AG10803 (cell line): ENCODE measurements at regions not wholly inside any gene's neighbourhood (a gene's known extent, or its start where the extent isn't known, plus 50 kb on each side); places are given as distances from the start of the nearest gene placed in this dataset.
"Not testable (repeated sequence)": the region's sequence is repeated elsewhere in the genome, so short reads cannot be mapped to it uniquely, and the experiment has no call there.

Experiments
- DNase-seq: peaks from one replicate; pipeline ENCODE4 v3.0.0; 2010; ENCODE audit warnings: low read depth
- H3K4me3 ChIP-seq: 2 replicates; pipeline ENCODE4 v1.5.1; 2011; ENCODE audit warnings: mild to moderate bottlenecking, low read length, control low read depth
- CTCF ChIP-seq: conservative IDR thresholded peaks from 2 replicates; pipeline ENCODE4 v1.5.1; 2011; ENCODE audit warnings: mild to moderate bottlenecking, low read length, control low read depth, inconsistent platforms

GRCh38 chr6:120279466-120280167 lies 930.1 kb upstream of the MAN1A1 start:
- no peak for DNase-seq
- H3K4me3 ChIP-seq, result no peak overlapping the region
- TF ChIP-seq CTCF, result no peak

GRCh38 chr6:120278689-120279396 lies 929.3 kb upstream of the MAN1A1 start:
- no peak overlapping the region for H3K4me3 ChIP-seq
- DNase-seq, result no peak
- no peak for TF ChIP-seq CTCF

- DNase-seq, result no peak
- no peak for TF ChIP-seq CTCF
- H3K4me3 ChIP-seq, result no peak overlapping the region
These were observed 925.0 kb upstream of the MAN1A1 start for GRCh38 chr6:120274547-120274946.

GRCh38 chr6:120273411-120273810 lies 923.9 kb upstream of the MAN1A1 start:
- no peak overlapping the region for H3K4me3 ChIP-seq
- TF ChIP-seq CTCF, result no peak
- no peak for DNase-seq

- DNase-seq, result no peak
- TF ChIP-seq CTCF, result no peak
- no peak overlapping the region for H3K4me3 ChIP-seq
These were observed 922.5 kb upstream of the MAN1A1 start for GRCh38 chr6:120272038-120272437.

GRCh38 chr6:120268256-120268655 lies 918.7 kb upstream of the MAN1A1 start:
- not testable (repeated sequence) for DNase-seq, H3K4me3 ChIP-seq

- TF ChIP-seq CTCF, result no peak
- no peak overlapping the region for H3K4me3 ChIP-seq
- no peak for DNase-seq
These were observed 912.8 kb upstream of the MAN1A1 start for GRCh38 chr6:120262354-120262753.
